GM19043 (cell line): ENCODE measurements at regions not wholly inside any gene's neighbourhood (a gene's known extent, or its start where the extent isn't known, plus 50 kb on each side); places are given as distances from the start of the nearest gene placed in this dataset.
"Not testable (repeated sequence)": the region's sequence is repeated elsewhere in the genome, so short reads cannot be mapped to it uniquely, and the experiment has no call there.

Experiments
- ATAC-seq: cut with Tn5 transposase; IDR thresholded peaks from one replicate; pipeline ENCODE4 v1.9.1; 2021; ENCODE audit warnings: low read depth; ENCODE audit not compliant: unreplicated experiment

DNA sequence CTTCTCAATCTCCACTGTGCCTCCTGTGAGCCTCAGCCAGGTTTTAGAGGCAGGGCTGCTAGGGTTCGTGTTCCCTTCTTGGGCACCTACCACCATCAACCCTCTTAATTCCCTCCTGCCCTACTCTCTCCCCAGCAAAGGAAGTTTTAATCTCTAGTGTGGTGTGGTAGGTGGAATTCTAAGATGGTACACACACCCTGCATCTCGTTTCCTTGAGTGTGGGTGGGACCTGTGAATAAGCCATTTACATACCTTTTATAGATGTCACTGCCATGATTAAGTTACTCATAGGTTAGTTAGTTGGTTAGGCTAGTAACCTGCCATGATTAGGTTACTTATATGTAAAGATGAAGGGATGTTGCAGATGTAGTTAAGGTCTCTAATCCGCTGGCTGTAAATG is 114.8 kb upstream of the VRK1 start:
- ATAC-seq, result no peak

- no peak for ATAC-seq
These were observed 113.5 kb upstream of the VRK1 start for GRCh38 chr14:96683562-96684289.

GRCh38 chr14:96686126-96686525 is 111.1 kb upstream of the VRK1 start:
- no peak for ATAC-seq

DNA sequence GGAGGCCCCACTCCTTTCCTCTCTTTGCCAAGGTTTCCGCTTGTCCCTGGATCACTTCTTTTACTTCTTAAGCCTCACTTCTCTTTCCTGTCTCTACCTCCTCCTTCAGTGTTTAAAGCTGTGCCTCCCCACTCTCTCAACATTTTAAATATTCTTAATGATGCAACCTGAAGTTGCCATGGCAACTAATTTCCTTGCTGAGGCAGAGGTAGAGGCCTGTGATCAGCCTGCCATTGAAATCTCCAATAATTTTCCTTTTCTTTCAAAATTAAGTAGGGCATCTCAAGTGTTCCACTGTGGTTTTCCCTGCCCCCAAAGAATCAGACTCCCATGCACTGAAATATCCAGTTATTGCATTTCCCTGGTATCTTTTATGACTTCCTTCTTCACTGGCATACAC is 108.6 kb upstream of the VRK1 start:
- ATAC-seq, result no peak

- ATAC-seq, result no peak
These were observed 106.3 kb upstream of the VRK1 start for GRCh38 chr14:96690713-96691383.

GRCh38 chr14:96693252-96693820 is 103.8 kb upstream of the VRK1 start:
- ATAC-seq, result no peak

DNA sequence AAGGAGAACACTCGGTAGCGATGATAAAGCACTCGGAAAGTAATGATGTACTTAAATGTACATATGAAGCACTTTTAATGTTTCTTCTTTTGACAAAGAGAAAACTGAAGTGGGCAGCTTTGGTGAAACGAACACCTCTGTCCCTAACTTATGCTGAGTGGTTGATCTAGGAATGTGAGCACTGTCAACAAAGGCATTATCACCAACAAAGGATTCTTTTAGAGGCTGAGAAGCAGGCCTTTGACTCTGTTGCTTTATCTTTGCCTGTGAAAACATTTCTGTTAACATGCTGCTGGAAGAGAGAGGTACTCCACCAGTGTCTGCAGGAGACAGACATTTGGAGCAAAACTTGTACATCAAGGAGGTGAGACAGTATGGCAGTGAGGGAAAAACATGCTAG is 103.2 kb upstream of the VRK1 start:
- no peak for ATAC-seq

GRCh38 chr14:96698960-96699539 is 98.1 kb upstream of the VRK1 start:
- no peak for ATAC-seq

GRCh38 chr14:96699666-96700065 is 97.5 kb upstream of the VRK1 start:
- no peak for ATAC-seq

- ATAC-seq, result no peak
These were observed 94.4 kb upstream of the VRK1 start for GRCh38 chr14:96702831-96703230.

- no peak for ATAC-seq
These were observed 91.6 kb upstream of the VRK1 start for GRCh38 chr14:96705422-96706092.

DNA sequence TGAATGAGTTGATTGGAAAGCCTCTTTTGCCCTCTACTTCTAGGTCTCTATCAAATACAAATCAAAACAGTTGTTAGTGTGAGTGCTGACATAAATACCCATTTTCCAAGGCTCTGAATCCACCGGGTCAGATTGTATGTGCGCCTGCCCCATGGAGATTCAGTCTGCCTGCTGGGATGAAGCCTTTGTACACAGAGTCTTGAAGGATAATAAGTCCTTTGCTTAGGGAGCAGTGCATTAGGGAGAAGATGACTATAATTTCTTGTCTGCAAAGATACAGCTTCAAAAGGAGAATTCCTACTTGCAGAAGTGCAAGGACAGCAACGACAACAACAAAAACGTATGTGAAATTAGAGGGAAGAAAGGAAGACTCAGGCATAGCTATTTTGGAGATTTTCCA is 90.3 kb upstream of the VRK1 start:
- ATAC-seq, result no peak

DNA sequence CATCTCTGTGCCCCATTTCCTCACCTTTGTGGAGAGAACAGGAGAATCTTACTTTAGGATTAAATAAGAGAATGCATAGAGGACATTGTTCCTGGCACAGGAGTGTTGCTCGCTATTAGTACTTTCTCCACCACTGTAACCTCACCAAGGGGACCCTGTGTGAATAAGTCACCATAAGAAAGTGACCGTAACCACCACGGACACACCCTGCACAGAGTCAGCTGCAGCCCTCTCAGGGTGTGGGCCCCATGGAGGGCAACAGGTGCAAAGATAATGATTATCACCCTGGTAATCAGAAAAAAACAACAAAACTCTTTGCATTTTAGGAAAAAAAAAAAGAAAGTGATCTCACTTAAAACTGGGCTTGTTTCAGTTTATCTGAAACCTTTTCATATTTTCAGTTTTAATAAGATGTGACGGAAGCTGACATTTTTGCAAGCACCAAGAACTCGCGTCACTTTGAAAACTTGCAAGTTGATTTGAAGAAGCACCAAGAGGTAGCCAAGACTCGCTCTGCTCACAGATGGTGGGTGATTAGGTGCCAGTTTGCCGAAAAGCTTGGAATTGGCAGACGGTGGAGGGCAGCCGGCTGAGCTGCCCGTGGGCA is 87.0 kb upstream of the VRK1 start:
- no peak for ATAC-seq

DNA sequence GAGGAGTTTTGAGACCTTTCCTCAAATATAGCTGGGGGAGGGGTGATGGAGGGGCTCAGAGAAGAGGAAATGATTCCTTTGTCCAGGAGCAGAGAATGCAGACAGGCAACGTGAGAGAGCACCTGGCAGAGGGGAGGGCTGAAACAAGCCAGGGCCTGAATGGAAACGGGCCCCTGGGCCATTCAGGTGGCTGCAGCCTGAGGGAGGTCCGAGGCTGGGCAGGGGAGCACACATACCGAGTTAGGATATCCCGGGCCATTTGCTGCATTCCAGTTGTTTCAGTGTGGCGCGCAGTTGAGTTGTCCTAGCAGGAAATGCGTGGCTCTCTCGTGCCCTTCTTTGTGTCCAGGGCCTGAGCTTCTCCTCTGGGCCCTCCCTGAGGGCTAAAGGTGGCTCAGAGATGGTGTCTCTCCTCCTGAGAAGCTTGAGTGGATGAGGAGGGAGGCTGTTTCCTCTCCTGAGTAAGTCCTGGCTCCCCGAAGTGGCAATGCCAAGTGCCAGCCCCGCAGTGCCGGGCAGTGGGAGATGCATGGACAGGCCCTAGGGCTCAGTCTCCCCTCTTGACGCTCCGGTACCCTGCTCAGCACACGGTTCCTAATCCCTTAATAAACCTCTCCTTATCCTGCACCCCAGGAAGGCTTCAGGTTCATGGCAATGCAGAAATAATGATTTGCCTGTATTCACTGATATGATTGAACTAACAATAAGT is 85.5 kb upstream of the VRK1 start:
- ATAC-seq, result no peak

DNA sequence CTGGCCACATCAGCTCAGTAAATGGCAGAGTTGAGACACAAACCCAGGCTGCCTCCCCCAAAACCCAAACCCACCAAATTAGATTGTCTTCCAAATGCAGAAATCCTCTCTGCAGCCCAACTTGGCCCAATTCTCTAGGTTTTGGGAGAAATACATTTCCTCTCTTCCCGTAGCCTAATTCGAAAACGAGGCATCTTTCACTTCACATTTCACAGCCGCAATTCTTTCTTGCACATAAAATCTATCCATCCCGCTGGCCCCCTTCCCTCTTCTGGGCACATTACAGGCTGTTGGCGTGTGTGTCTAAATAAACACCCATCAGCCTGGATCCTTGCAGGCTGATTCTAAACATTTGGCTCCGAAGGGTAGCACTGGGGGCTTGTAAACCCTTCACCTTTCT is 83.8 kb upstream of the VRK1 start:
- no peak for ATAC-seq

- not testable (repeated sequence) for ATAC-seq
These were observed 82.6 kb upstream of the VRK1 start for GRCh38 chr14:96714537-96714936.

- ATAC-seq, result no peak
These were observed 80.1 kb upstream of the VRK1 start for GRCh38 chr14:96717116-96717515.

DNA sequence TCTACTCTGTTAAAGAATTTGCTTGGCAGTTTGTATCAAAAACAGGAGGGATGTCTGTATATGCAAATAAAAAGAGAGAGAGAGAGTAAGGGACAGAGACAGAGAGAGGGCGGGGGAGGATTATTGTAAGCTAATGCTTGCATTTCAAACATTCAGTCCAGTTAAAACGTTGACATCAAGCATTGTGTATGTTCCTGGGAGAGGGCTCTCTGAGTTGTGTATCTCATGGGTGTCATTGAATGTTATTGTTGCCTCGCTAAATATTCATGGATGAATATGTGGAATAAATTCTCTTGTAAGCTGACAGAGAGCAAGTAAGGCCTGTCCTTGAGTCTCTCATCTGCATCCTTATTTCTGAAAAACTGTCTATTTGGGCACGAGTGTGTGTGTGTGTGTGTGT is 78.8 kb upstream of the VRK1 start:
- ATAC-seq, result no peak

DNA sequence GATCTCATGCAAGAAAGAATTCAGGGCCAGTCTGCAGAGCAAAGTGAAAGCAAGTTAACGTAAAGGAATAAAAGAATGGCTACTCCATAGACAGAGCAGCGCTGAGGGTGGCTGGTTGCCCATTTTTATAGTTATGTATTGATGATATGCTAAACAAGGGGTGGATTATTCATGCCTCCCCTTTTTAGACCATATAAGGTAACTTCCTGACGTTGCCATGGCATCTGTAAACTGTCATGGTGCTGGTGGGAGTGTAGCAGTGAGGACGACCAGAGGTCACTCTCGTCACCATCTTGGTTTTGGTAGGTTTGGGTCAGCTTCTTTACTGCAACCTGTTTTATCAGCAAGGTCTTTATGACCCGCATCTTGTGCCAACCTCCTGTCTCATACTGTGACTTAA is 76.5 kb upstream of the VRK1 start:
- not testable (repeated sequence) for ATAC-seq

DNA sequence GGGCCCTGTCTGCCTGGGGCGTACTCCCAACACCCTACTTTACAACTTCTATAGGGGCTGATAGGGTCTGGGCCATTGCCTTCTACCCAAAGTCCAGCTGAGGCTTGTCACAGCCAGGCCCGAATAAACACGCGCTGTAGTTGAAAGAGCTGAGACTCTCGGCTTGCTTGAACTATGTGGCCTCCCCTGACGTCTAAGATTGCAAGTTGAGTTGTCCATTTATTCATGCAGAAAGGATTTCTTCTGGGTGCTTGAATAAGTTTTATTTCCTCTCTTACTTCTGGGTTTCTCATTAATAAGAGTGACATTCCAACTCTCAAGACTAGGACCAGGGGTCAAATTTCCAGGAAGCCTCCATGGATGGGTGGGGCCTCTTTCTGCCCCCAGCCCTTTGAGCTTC is 74.4 kb upstream of the VRK1 start:
- no peak for ATAC-seq
